SU-DHL-6 (cell line): ENCODE measurements at regions not wholly inside any gene's neighbourhood (a gene's known extent, or its start where the extent isn't known, plus 50 kb on each side); places are given as distances from the start of the nearest gene placed in this dataset.

Experiments used
- H2AFZ ChIP-seq: fragments of 200-600 bp; sonication (generic); 2 replicates; pipeline ENCODE4 v1.6.1; 2014; ENCODE audit warnings: low read depth, mild to moderate bottlenecking, moderate library complexity, mixed read lengths, antibody characterized with exemption, low read length; ENCODE audit not compliant: severe bottlenecking
- H3F3A ChIP-seq: fragments of 200-600 bp; shearing (Covaris generic); 2 replicates; pipeline ENCODE4 v1.6.0; 2016; ENCODE audit warnings: antibody characterized with exemption, mild to moderate bottlenecking; ENCODE audit not compliant: insufficient read depth
- H3K27ac ChIP-seq: fragments of 200-600 bp; sonication (generic); 2 replicates; pipeline ENCODE4 v1.5.1; 2016; ENCODE audit warnings: low read depth, mild to moderate bottlenecking, low read length, moderate library complexity, mixed read lengths
- H3K27me3 ChIP-seq: fragments of 200-600 bp; sonication (generic), shearing (Covaris generic); 2 replicates; pipeline ENCODE4 v1.6.0; 2014; ENCODE audit warnings: mild to moderate bottlenecking, low read length
- H3K36me3 ChIP-seq: fragments of 200-600 bp; sonication (generic); 2 replicates; pipeline ENCODE4 v1.6.1; 2014; ENCODE audit warnings: mild to moderate bottlenecking, low read length, mixed read lengths
- H3K4me2 ChIP-seq: fragments of 300-600, 200-600 bp; shearing (Covaris generic), sonication (generic); 2 replicates; pipeline ENCODE4 v1.6.0; 2014; ENCODE audit warnings: low read length, low read depth, mild to moderate bottlenecking; ENCODE audit not compliant: poor library complexity, severe bottlenecking
- H3K4me3 ChIP-seq: fragments of 200-600 bp; sonication (generic); 2 replicates; pipeline ENCODE4 v1.5.1; 2014; ENCODE audit warnings: antibody characterized with exemption, low read length, mild to moderate bottlenecking, mixed read lengths; ENCODE audit not compliant: insufficient read depth, poor library complexity, severe bottlenecking
- H3K79me2 ChIP-seq: fragments of 200-600 bp; sonication (generic); 2 replicates; pipeline ENCODE4 v1.6.1; 2014; ENCODE audit warnings: mild to moderate bottlenecking, low read length, moderate library complexity; ENCODE audit not compliant: insufficient read depth
- H3K9ac ChIP-seq: fragments of 200-600 bp; sonication (generic); 2 replicates; pipeline ENCODE4 v1.7.0; 2014; ENCODE audit warnings: mild to moderate bottlenecking, low read length
- H3K9me2 ChIP-seq: fragments of 200-600 bp; sonication (generic); replicated peaks from 2 replicates; pipeline ENCODE4 v1.6.1; 2014; ENCODE audit warnings: low read length; ENCODE audit not compliant: insufficient read depth
- H3K9me3 ChIP-seq: fragments of 200-600 bp; sonication (generic); 2 replicates; pipeline ENCODE4 v1.6.1; 2014; ENCODE audit warnings: low read length, mixed read lengths; ENCODE audit not compliant: insufficient read depth
- H4K20me1 ChIP-seq: fragments of 200-600 bp; sonication (generic); 2 replicates; pipeline ENCODE4 v1.6.1; 2014; ENCODE audit warnings: low read depth, mild to moderate bottlenecking, antibody characterized with exemption, low read length, moderate library complexity, mixed read lengths
- CTCF ChIP-seq: fragments of 200-600 bp; sonication (generic); IDR thresholded peaks from one replicate; pipeline ENCODE4 v1.5.1; 2017; ENCODE audit warnings: antibody characterized with exemption, mild to moderate bottlenecking, low read length, moderate library complexity; ENCODE audit not compliant: insufficient read depth, poor library complexity, severe bottlenecking
- EZH2phosphoT487 ChIP-seq: fragments of 200-600 bp; sonication (generic), shearing (Covaris generic); conservative IDR thresholded peaks from 2 replicates; pipeline ENCODE4 v1.6.1; 2018; ENCODE audit warnings: mild to moderate bottlenecking, antibody characterized with exemption, low read length, moderate library complexity, mixed read lengths

- H3K9ac ChIP-seq, result no peak overlapping the region
- no peak for TF ChIP-seq CTCF
- no peak for TF ChIP-seq EZH2phosphoT487
- no peaks in the 10 kb centered on the region for H3K27me3 ChIP-seq
- no peaks in the 10 kb centered on the region for H3K36me3 ChIP-seq
- no peaks in the 10 kb centered on the region for H3K9me3 ChIP-seq
- no peaks in the 10 kb centered on the region for H4K20me1 ChIP-seq
- no peak overlapping the region for H3K4me2 ChIP-seq
- H3K79me2 ChIP-seq, result no peaks in the 10 kb centered on the region
- no peak overlapping the region for H2AFZ ChIP-seq
- H3K9me2 ChIP-seq, result no peaks in the 10 kb centered on the region
- H3K4me3 ChIP-seq, result no peak overlapping the region
- H3F3A ChIP-seq, result no peaks in the 10 kb centered on the region
- H3K27ac ChIP-seq, result no peak overlapping the region
Measured at GRCh38 chr17:68718465-68718864, 117.3 kb upstream of the FAM20A start.

DNA sequence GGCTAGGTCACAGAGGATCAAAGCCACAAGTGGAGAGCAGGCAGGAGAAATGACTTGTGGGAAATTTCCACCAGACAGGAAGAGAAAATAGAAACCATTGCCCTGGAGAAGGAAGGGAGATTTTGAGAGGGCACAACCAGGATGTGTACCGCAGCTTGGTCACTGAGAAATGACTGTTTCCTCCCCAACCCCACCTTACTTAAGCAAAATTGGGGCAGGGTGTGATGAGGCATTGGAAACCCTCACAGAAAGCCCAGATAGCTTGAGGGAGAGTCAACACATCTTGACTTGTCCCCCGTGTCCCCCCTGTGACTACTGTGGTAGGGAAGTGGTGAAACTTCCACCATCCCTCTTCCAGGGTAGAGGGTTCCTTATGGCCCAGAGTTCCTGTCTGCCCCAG is 113.5 kb upstream of the FAM20A start:
- no peaks in the 10 kb centered on the region for H3F3A ChIP-seq
- TF ChIP-seq CTCF (no peak), EZH2phosphoT487 (no peak)
- H2AFZ ChIP-seq, result no peak overlapping the region
- no peaks in the 10 kb centered on the region for H3K79me2 ChIP-seq
- no peaks in the 10 kb centered on the region for H3K27me3 ChIP-seq
- H3K4me2 ChIP-seq, result no peak overlapping the region
- H3K9ac ChIP-seq, result no peak overlapping the region
- no peaks in the 10 kb centered on the region for H3K36me3 ChIP-seq
- H3K27ac ChIP-seq, result no peak overlapping the region
- H3K4me3 ChIP-seq, result no peak overlapping the region
- no peaks in the 10 kb centered on the region for H3K9me2 ChIP-seq
- H3K9me3 ChIP-seq, result no peaks in the 10 kb centered on the region
- no peaks in the 10 kb centered on the region for H4K20me1 ChIP-seq

- H4K20me1 ChIP-seq, result no peaks in the 10 kb centered on the region
- no peaks in the 10 kb centered on the region for H3K27me3 ChIP-seq
- H3K9ac ChIP-seq, result no peak overlapping the region
- no peaks in the 10 kb centered on the region for H3K36me3 ChIP-seq
- no peak overlapping the region for H3K4me2 ChIP-seq
- no peak overlapping the region for H3K4me3 ChIP-seq
- H3K27ac ChIP-seq, result no peak overlapping the region
- no peaks in the 10 kb centered on the region for H3K9me3 ChIP-seq
- H3K9me2 ChIP-seq, result no peaks in the 10 kb centered on the region
- no peak overlapping the region for H2AFZ ChIP-seq
- no peaks in the 10 kb centered on the region for H3K79me2 ChIP-seq
- no peaks in the 10 kb centered on the region for H3F3A ChIP-seq
- no peak for TF ChIP-seq CTCF
- no peak for TF ChIP-seq EZH2phosphoT487
Measured at GRCh38 chr17:68711858-68712257, 110.7 kb upstream of the FAM20A start.

DNA sequence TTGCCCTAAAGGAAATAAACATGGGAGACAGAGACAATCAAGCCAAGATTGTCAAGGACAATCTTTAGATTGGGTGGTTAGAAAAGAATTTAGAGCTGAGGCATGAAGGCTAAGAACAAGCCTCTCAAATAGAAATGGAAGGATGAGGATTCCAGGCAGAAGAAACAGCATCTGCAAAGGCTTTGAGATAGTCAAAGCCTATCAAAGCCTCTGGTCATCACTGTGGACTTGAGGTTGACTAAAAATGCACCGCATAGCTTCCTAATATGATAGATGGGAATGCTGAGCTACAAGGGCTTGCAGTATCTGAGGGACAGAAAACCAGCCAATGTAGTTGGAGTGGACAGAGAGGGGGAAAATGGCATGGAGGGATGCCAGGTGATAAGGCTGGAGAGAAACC is 109.8 kb upstream of the FAM20A start:
- TF ChIP-seq EZH2phosphoT487 (no peak), CTCF (no peak)
- Histone ChIP-seq H3K36me3 (no peaks in the 10 kb centered on the region), H4K20me1 (no peaks in the 10 kb centered on the region), H3K4me3 (no peak overlapping the region), H3K27ac (no peak overlapping the region), H3K9me3 (no peaks in the 10 kb centered on the region), H3K4me2 (no peak overlapping the region), H3K79me2 (no peaks in the 10 kb centered on the region), H3K9ac (no peak overlapping the region), H3K9me2 (no peaks in the 10 kb centered on the region), H2AFZ (no peak overlapping the region), H3F3A (no peaks in the 10 kb centered on the region), H3K27me3 (no peaks in the 10 kb centered on the region)
